ENCODE measurements at regions not wholly inside any gene's neighbourhood (a gene's known extent, or its start where the extent isn't known, plus 50 kb on each side); places are given as distances from the start of the nearest gene placed in this dataset.
A peak's percentile ranks its signal among the peaks of the same experiment; 100 is the strongest.
"Not testable (repeated sequence)": the region's sequence is repeated elsewhere in the genome, so short reads cannot be mapped to it uniquely, and the experiment has no call there.

DNA sequence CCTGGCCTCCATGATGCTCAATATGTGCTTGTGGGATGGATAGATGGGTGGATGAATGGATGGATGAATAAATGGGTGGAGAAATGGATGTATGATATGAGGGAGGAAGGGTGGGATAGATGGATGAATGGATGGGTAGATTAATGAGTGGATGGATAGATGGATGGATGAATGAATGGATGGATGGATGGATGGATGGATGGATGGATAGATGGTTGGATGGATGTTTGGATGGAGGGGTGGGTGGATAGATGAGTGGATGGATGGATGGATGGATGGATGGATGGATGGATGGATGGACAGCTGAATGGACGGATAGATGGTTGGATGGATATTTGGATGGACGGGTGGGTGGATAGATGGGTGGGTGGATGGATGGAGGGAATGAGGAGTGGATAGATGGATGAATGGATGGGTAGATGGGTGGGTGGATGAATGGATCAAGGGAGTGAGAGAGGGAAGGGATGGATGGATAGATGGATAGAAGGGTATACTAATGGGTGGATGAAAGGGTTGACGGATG is 139.4 kb downstream of the CEBPB start:
- no peak for DNase-seq

DNA sequence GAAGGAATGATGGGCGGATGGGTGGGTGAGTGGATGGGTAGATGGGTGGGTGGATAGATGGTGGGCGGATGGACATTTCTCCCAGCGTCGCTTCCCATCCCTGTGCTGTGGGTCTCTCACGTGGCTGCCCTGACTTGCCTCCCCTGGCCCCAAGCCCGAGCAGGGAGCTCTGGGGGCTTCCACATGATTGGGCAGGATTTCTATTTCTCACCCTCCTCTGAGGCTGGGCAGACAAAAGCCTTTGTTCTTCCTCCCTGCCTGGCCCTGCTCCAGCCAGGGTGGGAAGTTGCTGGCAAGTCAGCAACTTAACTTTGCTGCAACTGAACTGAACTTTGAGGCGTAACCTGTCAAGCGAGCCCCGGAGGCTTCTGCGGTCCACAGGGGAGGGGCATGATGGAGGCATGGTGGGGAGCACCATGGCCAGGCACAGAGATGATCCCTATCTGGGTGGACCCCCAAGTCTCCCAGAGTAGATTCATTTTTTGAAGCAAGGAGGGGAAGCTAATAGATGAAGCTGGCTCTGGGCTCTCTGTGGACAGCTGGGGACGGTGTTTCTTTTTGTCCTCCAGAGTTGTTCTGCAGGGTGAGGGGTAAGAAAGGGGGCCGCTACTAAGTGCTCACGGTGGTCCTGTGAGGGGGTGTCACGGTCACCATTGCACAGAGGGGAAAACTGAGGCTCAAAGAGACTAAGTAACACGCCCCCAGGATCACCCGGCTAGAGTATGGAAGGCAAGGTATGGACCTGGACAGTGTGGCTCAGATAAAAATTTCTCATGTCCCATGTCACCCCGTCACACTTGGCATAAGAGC is 140.1 kb downstream of the CEBPB start:
- DNase-seq, result no peak

GRCh38 chr20:50331469-50332363 is 141.1 kb downstream of the CEBPB start:
- DNase-seq, result no peak

GRCh38 chr20:50332491-50332980 is 141.9 kb downstream of the CEBPB start:
- DNase-seq, result no peak

GRCh38 chr20:50333131-50333670 is 142.6 kb downstream of the CEBPB start:
- DNase-seq, result no peak

GRCh38 chr20:50333812-50334211 is 143.2 kb downstream of the CEBPB start:
- DNase-seq, result peak; percentile 87

DNA sequence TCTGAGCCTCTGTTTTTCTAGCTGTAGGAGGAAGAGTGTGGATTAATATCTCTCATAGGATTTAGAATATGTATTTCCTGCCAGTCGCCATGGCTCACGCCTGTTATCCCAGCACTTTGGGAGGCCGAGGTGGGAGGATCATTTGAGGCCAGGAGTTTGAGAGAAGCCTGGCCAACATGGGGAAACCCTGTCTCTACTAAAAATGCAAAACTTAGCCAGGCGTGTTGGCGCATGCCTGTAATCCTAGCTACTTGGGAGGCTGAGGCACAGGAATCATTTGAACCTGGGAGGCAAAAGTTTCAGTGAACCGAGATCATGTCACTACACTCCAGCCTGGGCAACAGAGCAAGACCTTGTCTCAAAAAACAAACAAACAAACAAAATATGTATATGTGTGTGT is 143.9 kb downstream of the CEBPB start:
- not testable (repeated sequence) for DNase-seq

- peak; percentile 32 for DNase-seq
Measured at GRCh38 chr20:50335105-50335504, 144.5 kb downstream of the CEBPB start.

DNA sequence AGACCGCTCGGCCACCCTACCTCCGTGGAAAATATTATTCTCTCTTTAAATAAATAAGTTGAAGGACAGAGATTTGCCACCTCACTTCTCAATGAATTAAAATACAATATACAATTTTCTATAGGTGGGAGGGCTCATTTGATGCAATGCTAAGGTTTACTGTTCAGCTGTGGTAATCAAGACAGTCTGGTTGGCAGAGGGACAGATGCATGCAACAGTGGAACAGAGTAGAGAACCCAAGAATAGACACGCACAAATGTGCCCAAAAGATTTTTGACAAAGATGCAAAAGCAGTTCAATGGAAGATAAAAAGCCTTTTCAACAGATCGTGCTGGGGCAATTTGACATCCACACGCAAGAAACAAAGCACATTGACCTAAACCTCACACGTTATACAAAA is 145.2 kb downstream of the CEBPB start:
- DNase-seq, result peak; percentile 24

DNA sequence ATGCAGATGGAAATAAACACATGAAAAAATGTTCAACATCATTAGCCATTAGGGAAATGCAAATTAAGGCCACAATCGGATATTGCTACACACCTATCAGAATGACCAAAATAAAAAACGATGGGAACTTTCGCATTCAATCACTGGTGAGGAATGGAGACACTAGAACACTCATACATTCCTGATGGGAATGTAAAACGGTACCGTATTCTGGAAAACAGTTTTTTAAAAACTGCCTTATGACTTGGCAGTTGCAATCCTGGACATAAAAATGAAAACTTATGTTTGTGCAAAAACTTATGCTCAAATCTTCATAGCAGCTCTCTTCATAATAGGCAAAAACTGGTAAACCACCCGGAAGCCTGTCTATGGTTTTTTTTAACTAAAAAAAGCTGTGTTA is 146.0 kb downstream of the CEBPB start:
- peak; percentile 54 for DNase-seq

- no peak for DNase-seq
Measured at GRCh38 chr20:50337521-50338466, 147.2 kb downstream of the CEBPB start.

- peak; percentile 22 for DNase-seq
Measured at GRCh38 chr20:50338479-50339391, 148.1 kb downstream of the CEBPB start.

DNA sequence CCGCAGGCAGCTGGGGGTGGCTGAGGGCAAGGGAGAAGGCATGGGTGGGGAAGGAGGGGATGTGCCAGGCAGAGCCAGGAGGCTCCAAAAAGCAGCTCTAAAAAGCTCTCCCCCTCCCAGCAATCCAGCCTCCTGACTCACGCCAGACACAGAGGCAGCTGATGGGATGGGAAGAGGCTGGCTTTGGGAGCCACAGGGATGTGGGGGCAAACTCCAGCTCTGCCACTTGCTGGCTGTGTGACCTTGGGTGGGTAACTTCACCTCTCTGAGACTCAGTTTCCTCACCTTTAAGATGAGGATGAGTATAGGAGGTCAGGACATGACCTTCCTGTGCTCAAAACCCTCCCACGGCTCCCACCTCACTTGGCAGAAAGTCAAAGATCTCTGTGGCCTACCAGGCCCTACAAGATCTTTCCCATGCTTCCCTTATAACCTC is 148.9 kb downstream of the CEBPB start:
- DNase-seq, result peak; percentile 80

DNA sequence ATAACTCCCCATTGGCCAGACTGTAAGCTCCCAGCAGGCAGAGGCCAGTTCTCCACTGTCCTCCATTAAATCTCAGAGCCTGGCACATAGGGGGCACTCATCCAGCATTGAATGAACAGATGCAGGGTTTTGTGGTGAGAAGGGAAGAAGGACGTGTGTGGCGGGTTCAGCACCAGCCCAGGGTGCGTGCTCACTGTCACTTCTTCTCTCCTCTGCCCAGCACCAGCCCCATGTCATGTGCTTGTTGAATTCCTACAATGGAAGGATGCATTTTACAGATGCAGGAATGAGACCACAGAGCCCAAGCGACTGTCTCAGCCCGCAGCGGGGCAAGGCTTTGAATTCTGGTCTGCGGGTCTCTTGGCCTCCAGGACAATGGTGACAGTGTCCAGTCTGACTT is 149.9 kb downstream of the CEBPB start:
- no peak for DNase-seq

DNA sequence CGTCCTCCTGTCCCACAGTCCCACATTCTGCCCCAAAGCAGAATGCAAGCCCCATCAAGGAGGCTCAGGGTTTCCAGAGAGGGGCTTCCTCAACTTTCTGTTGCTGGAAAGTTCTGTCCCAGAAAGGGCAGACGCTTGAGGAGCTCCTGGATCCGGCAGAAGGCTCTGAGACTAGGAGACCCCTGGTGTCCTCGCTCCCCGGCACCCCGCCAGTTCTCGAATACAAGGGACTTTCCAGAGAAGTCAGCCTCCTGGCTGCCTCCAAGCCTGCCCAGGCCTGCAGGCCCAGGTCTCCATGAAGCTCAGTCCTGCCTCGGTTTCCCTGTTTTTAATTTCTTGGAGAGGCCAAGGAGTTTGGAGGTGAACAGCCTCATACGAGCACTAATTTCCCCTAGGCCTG is 150.4 kb downstream of the CEBPB start:
- no peak for DNase-seq

GRCh38 chr20:50341880-50342637 is 151.4 kb downstream of the CEBPB start:
- no peak for DNase-seq

DNA sequence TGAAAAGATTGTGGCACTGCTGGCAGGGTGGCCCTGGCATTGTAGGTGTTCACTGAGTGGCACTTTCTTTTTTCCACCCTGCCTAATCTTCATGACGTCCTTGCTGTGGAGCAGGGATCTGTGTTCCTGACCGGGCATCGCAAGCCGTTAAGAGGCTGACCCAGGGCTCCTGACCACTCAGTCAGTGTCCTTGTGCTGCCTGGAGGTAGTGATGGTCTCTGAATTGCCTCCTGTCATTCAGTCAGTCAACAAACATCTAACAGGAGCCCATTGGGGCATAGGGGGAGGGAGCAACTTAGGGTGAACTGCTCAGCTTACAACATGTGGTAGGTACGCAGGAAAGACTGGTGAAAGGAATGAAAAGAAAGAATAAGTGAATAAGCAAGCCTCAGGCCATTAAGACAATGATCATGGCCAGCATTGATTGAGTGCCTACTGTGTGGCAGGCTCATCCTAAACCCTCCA is 152.0 kb downstream of the CEBPB start:
- DNase-seq, result no peak

DNA sequence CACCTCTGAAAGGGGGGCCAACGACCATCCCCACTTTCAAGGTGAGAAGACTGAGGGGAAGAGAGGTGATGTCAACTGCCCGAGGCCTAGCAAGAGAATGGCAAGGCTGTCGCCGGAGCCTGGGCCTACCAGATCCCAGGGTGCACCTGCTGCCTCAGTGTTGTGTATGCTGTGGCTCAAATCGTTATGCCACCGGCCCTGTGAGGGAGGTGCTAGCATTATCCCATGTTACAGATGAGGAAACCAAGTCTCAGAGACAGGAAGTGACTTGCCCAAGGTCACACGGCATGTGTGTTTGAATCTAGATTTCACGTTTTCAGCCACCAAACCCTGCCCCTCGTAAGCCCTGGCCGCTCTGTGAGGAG is 152.5 kb downstream of the CEBPB start:
- DNase-seq, result no peak

GRCh38 chr20:50343490-50344179 is 153.0 kb downstream of the CEBPB start:
- no peak for DNase-seq
